Activated CD8-positive, alpha-beta T cell treated with anti-CD3 and anti-CD28 coated beads for 36 hours (primary cell): ENCODE measurements at regions not wholly inside any gene's neighbourhood (a gene's known extent, or its start where the extent isn't known, plus 50 kb on each side); places are given as distances from the start of the nearest gene placed in this dataset.

Experiments used
- ATAC-seq: fragments of 200-7000 bp; cut with Tn5 transposase; one replicate; pipeline ENCODE4 v1.10.0; 2021; ENCODE audit warnings: mild to moderate bottlenecking, moderate library complexity
- CTCF ChIA-PET: fragments of 350-600 bp; sonication (Branson Sonifier 250); formaldehyde crosslinking; loops from one replicate; lab custom pipeline; 2021; ENCODE audit warnings: antibody characterized with exemption; lab: Charles Lee
- POLR2A ChIA-PET: fragments of 350-600 bp; sonication (Branson Sonifier 250); formaldehyde crosslinking; loops from one replicate; lab custom pipeline; 2021; ENCODE audit warnings: antibody characterized with exemption; lab: Charles Lee
- DNase-seq: peaks from one replicate; pipeline ENCODE4 v3.0.0-alpha.2; 2020
- H3K27ac Mint-ChIP-seq: one replicate; pipeline ENCODE4 v1.8.0; 2021; ENCODE audit warnings: mild to moderate bottlenecking, mixed read lengths
- H3K27me3 Mint-ChIP-seq: one replicate; pipeline ENCODE4 v1.8.0; 2021; ENCODE audit warnings: mixed read lengths
- H3K36me3 Mint-ChIP-seq: one replicate; pipeline ENCODE4 v1.8.0; 2021; ENCODE audit warnings: low read depth, mixed read lengths
- H3K4me1 Mint-ChIP-seq: one replicate; pipeline ENCODE4 v1.8.0; 2021; ENCODE audit warnings: low read depth, mixed read lengths
- H3K4me3 Mint-ChIP-seq: one replicate; pipeline ENCODE4 v1.8.0; 2021; ENCODE audit warnings: mild to moderate bottlenecking, moderate library complexity, mixed read lengths
- H3K9me3 Mint-ChIP-seq: one replicate; pipeline ENCODE4 v1.8.0; 2021; ENCODE audit warnings: mixed read lengths
- intact Hi-C: fragments of 100-400 bp; cut with micrococcal nuclease; formaldehyde crosslinking; loops from one replicate; pipeline ENCODE4 v1.10.0; 2022
- TF ChIP-seq, protein P1 (sequence below): fragments of 200-600 bp; IDR thresholded peaks from one replicate; pipeline ENCODE4 v1.8.0; 2022; ENCODE audit warnings: antibody characterized with exemption, mild to moderate bottlenecking

- intact Hi-C loops: no loop called here
- CTCF ChIA-PET: interaction anchor here (0.8 to 1.3 kb wide), 2 partner anchors 9 to 10 kb away, joined by 3 to 5 read pairs; no protein-coding TSS in a partner anchor
Measured at GRCh38 chr17:68195667-68196393, 52.0 kb upstream of the AMZ2 start.

DNA sequence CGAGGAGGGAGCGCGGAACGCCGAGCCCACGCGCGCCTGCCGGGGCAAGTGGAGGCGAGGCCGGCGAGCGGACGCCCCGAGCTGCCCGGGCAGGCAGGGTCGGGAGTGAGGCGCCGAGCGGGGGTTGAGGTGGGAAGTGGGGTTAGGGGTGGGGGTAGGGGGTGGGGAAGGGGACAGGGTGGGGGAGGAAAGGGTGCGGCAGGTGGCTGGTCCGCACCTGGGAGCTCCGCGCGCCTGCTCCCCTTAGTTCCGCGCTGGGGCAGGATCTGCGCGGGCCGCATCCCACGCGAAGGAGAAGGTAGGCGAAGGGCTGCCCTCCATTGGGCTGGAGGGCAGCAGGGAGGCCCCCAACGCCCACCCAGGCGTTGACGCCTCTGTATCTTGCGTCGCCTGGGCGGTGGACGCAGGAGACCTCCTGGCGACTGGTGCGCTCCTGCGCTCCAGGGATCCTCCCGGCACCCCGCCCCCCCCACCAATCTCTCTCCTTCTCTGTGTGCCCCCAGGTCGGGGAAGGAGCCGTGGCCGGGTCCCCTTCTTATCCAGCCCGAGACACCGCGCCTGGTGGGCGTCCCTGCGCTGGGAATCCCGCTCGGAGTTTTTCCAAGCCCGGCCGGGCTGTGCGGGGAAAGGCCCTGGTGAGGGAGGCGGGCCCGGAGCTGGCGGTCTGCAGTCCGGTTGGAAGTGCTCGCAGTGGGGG, 51.3 kb upstream of the AMZ2 start:
- Mint-ChIP-seq H3K36me3 (no peaks in the 10 kb centered on the region), H3K4me1 (peaks cover 39% of the 10 kb centered on the region), H3K27me3 (peaks cover 34% of the 10 kb centered on the region), H3K4me3 (peak overlapping the region; percentile 64), H3K27ac (no peak overlapping the region), H3K9me3 (no peaks in the 10 kb centered on the region)
- POLR2A ChIA-PET: interaction anchor here (1.2 to 7.1 kb wide), 3 partner anchors 9 to 261 kb away, joined by 5 to 77 read pairs (median 5); partner anchors contain the start of gene WIPI1
- TF ChIP-seq, protein P1, sequence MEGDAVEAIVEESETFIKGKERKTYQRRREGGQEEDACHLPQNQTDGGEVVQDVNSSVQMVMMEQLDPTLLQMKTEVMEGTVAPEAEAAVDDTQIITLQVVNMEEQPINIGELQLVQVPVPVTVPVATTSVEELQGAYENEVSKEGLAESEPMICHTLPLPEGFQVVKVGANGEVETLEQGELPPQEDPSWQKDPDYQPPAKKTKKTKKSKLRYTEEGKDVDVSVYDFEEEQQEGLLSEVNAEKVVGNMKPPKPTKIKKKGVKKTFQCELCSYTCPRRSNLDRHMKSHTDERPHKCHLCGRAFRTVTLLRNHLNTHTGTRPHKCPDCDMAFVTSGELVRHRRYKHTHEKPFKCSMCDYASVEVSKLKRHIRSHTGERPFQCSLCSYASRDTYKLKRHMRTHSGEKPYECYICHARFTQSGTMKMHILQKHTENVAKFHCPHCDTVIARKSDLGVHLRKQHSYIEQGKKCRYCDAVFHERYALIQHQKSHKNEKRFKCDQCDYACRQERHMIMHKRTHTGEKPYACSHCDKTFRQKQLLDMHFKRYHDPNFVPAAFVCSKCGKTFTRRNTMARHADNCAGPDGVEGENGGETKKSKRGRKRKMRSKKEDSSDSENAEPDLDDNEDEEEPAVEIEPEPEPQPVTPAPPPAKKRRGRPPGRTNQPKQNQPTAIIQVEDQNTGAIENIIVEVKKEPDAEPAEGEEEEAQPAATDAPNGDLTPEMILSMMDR: no peak
- DNase-seq (no peak), ATAC-seq (no peak)
- CTCF ChIA-PET: interaction anchor here (0.8 to 5.3 kb wide), 3 partner anchors 8 to 24 kb away, joined by 3 to 60 read pairs (median 5); no protein-coding TSS in a partner anchor
- intact Hi-C loops: no loop called here

More at GRCh38 chr17:68195667-68196393, 52.0 kb upstream of the AMZ2 start:
- ATAC-seq (no peak), DNase-seq (no peak)
- TF ChIP-seq, protein P1: no peak
- Mint-ChIP-seq H3K36me3 (no peaks in the 10 kb centered on the region), H3K27ac (peak overlapping the region; percentile 32), H3K4me1 (peaks cover 34% of the 10 kb centered on the region), H3K27me3 (peaks cover 34% of the 10 kb centered on the region), H3K9me3 (no peaks in the 10 kb centered on the region), H3K4me3 (peak overlapping the region; percentile 64)
- POLR2A ChIA-PET: interaction anchor here (0.6 to 7.1 kb wide), 3 partner anchors 10 to 84 kb away, joined by 3 to 77 read pairs (median 5); no protein-coding TSS in a partner anchor

DNA sequence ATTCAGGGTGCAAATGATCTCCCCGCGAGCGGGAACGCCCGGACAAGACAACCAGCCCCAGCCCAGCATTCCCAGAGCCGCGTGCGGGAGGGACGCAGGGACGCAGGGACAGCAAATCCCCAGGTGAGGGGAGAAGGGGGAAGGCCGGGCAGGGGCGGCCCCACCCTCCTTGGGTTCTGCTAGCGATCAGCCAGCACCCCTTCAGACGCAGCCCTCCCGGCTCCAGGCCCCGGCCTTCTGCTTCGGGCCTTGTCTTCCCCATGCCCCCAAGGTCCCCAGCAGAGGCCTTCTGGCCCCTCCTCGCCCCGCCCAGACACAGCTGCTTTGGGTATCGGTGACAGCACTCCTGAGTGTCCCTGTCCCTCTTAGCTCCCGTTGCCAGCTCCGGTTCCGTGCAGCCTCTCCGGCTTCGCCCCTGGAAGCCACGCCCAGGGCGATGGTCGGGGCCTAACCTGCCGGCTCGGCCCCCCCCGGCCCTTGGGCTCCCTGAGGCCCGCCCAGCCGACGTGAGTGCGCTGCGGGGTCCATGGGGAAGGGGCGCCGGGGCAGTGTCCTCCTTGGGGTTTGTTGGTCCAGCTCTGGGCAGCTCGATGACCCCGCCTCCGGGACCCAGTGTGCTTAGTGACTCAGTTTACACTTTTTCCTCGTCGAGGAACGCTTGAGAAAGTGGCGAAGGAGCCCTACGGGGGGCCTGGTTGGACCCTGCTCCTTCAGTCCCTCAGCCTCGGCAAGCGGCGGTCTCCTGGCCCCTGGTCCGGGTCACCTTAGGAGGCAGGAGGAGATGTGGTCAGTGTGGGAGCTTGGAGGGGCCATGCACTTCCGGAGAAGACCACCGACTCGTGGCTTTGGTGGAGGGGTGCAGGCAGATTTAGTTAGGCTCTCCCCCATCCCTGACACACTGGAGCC, 50.5 kb upstream of the AMZ2 start:
- POLR2A ChIA-PET: interaction anchor here (0.6 to 7.1 kb wide), 5 partner anchors 8 to 260 kb away, joined by 3 to 77 read pairs (median 5); partner anchors contain the start of gene WIPI1
- CTCF ChIA-PET: interaction anchor here (0.8 to 5.3 kb wide), 3 partner anchors 8 to 25 kb away, joined by 3 to 60 read pairs (median 5); no protein-coding TSS in a partner anchor
- Mint-ChIP-seq H3K4me3 (peak overlapping the region; percentile 64), H3K36me3 (no peaks in the 10 kb centered on the region), H3K27ac (no peak overlapping the region), H3K4me1 (peaks cover 38% of the 10 kb centered on the region), H3K9me3 (no peaks in the 10 kb centered on the region), H3K27me3 (peaks cover 34% of the 10 kb centered on the region)
- ATAC-seq: peak; percentile 17
- DNase-seq: peak; percentile 52
- TF ChIP-seq, protein P1: no peak
- intact Hi-C loops: no loop called here

GRCh38 chr17:68197997-68198930, 49.6 kb upstream of the AMZ2 start:
- CTCF ChIA-PET: interaction anchor here (1.2 to 5.3 kb wide), 4 partner anchors 14 to 66 kb away, joined by 3 to 73 read pairs (median 37); no protein-coding TSS in a partner anchor
- no peak for ATAC-seq

More at GRCh38 chr17:68197997-68198930, 49.6 kb upstream of the AMZ2 start:
- Mint-ChIP-seq H3K36me3 (no peaks in the 10 kb centered on the region), H3K27me3 (peaks cover 37% of the 10 kb centered on the region), H3K4me3 (peak overlapping the region; percentile 64), H3K4me1 (peaks cover 38% of the 10 kb centered on the region), H3K9me3 (no peaks in the 10 kb centered on the region), H3K27ac (peak overlapping the region; percentile 3)
- DNase-seq: no peak
- TF ChIP-seq, protein P1: no peak
- intact Hi-C loops: no loop called here
- POLR2A ChIA-PET: interaction anchor here (0.6 to 7.1 kb wide), 4 partner anchors 8 to 25 kb away, joined by 3 to 77 read pairs (median 5); no protein-coding TSS in a partner anchor
